ENCODE measurements at regions not wholly inside any gene's neighbourhood (a gene's known extent, or its start where the extent isn't known, plus 50 kb on each side); places are given as distances from the start of the nearest gene placed in this dataset.

DNA sequence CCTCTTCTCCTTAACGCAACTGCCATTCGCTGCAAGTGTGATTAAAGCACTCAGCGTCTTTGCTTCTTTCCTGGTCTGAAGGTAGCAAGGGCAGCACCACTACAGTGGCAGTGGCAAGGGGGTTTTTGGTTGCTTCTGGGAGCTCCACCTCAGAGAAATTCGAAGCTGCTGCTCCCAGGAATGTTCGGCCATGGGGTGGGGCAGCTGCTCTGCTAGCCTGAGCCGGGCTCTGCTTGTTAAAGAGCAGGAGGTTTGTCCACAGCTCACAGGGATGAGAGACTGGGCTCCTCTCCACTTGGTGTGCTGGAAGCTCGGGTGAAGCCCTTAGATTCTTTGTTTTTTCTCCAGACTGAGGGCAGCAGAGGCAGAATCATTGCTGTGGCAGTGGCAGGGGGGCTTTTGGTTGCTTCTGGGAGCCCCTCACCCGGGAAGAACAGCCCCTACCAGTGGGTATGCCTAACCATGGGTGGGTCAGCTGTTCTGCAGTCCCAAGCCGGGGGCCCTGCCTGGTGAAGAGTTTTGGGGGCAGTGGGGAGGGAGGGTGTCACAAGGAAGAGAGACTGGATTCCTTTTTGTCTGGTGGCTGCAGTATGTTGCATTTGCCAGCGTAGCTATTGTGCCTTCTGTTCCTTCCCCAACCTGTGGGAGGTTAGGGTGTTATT lies 340.2 kb downstream of the AEBP2 start:
- DNase-seq (ENCODE audit: low spot score in 2 of 2) (no peak), ATAC-seq (no peak)
- Mint-ChIP-seq H3K4me1 (no peaks in the 10 kb centered on the region), H3K36me3 (no peaks in the 10 kb centered on the region), H3K9me3 (no peaks in the 10 kb centered on the region), H3K27ac (no peak overlapping the region), H3K4me3 (no peak overlapping the region)

DNA sequence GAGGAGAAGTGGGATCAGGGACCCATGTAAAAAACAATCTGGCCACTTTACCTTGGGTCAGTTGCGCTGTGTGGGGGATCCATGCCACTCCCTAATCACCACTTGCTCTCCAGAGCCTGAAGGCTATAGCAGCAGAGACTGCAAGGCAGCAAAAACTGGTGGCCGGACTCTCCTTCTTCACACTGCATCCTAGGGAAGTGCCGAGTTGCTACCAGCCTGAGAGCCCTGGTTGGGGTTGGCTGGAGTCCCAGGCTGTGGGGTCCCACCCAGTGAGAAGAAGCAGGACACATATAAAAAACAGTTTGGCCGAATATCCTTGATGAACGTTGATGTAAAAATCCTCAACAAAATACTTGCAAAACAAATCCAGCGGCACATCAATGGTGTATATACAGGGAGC lies 341.2 kb downstream of the AEBP2 start:
- H3K9me3 Mint-ChIP-seq = no peaks in the 10 kb centered on the region
- ATAC-seq (peak; percentile 11), DNase-seq (ENCODE audit: low spot score in 2 of 2) (no peak)
- no peaks in the 10 kb centered on the region for H3K4me1 Mint-ChIP-seq
- no peaks in the 10 kb centered on the region for H3K36me3 Mint-ChIP-seq
- no peak overlapping the region for H3K27ac Mint-ChIP-seq
- H3K4me3 Mint-ChIP-seq = no peak overlapping the region

DNA sequence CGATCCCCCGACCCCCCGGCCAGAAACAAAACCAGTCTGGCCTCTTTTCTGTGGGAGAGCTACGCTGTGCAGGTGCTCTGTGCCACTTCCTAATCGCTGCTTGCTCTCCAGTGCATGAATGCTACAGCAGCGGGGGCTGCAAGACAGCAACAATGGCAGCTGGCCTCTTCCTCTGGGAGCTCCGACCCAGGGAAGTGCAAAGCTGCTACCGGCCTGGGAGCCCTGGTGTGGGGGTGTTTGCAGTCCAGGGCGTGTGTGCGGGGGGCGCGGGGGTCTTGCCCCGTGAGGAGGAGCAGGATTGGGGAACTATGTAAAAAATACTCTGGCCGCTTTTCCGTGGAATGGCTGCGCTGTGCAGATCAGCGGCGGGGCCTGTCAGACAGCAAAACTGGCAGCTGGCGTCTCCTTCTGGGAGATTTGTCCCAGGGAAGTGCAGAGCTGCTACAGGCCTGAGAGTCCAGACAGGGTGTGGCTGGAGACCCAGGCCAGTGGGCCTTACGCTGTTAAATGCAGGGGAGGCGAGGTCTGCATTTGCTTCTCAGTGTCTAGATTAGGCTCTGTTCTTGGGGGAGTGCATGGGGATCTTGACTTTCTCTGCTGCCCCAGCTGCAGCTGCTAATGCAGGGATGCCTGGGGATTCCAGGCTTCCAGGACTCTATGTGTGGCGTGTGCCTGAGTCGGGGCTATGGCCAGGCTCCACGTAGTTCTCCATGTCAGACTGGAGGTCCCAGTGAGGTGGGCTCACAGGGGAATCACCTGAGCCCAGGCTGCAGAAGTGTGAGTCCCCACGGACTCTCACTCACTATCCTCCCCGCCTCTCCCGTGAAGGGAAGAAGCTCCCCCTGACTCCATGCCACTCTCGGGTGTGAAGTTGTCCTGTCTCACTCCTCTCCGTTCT lies 344.5 kb downstream of the AEBP2 start:
- Mint-ChIP-seq H3K27ac (no peak overlapping the region), H3K36me3 (no peaks in the 10 kb centered on the region), H3K4me1 (no peaks in the 10 kb centered on the region), H3K9me3 (no peaks in the 10 kb centered on the region), H3K4me3 (no peak overlapping the region)
- DNase-seq (ENCODE audit: low spot score in 2 of 2) = no peak
- peak; percentile 28 for ATAC-seq

DNA sequence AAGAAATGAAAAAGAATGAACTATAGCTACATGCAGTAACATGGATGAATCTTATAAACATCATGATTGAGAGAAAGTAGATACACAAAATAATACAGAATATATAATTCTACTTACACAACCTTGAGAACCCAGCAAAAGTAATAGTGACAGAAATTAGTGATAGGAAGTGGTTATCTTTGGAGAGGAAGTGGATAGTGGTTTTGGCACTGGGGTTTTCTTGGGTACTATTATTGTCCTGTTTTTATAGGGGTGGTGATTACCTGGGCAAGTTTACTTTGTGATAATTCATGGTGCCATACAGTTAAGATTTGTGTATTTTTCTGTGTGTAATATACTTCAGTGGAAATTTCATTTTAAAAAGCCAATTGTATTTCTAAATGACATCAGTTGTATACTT lies 352.7 kb downstream of the AEBP2 start:
- no peak for DNase-seq (ENCODE audit: low spot score in 2 of 2)
- Mint-ChIP-seq H3K36me3 (no peaks in the 10 kb centered on the region), H3K9me3 (no peaks in the 10 kb centered on the region), H3K27ac (no peak overlapping the region), H3K4me3 (no peak overlapping the region), H3K4me1 (peaks cover 14% of the 10 kb centered on the region)
- ATAC-seq = peak; percentile 65

DNA sequence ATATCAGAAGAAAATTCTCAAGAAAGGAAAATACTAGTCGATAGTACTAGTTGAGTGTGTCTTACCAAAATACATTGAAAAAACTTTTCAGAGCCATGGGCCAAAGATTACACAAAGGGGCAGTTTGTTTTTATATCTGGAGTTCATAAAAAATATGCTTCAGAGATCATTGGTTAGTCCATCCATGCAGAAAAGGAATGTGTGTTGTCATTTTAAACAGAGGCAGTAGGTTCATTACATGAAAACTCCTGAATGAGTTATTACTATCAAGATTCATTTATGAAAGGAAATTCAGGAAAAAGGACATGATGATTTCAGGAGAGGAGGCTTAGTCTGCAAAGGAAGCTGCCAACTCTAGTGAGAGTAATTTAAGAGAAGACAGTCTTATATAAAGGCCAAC lies 354.8 kb downstream of the AEBP2 start:
- H3K4me3 Mint-ChIP-seq = no peak overlapping the region
- no peak overlapping the region for H3K27ac Mint-ChIP-seq

DNA sequence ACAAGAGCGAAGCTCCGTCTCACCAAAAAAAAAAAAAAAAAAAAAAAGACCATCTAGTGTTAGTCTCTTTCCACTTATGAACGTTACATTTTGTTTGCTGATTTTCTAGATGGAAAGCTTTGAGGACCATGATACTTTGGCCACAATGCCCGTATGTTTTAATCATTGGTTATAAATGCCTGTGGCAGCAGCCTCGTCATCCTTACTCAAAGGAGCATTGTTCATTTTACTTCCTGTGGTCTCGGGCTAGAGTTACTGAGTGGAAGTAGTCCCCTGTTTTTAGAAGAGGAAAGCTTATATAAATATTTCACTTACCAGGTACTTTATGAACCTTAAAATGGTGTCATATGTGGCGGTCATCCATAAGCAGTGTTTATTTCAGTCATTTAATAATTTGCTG lies 359.9 kb downstream of the AEBP2 start:
- Mint-ChIP-seq H3K27ac (peak overlapping the region; percentile 56), H3K4me1 (peaks cover 7% of the 10 kb centered on the region), H3K36me3 (no peaks in the 10 kb centered on the region), H3K4me3 (no peak overlapping the region), H3K9me3 (no peaks in the 10 kb centered on the region)
- ATAC-seq (peak; percentile 49), DNase-seq (ENCODE audit: low spot score in 2 of 2) (no peak)

More for the DNA sequence above, 354.8 kb downstream of the AEBP2 start:
- Mint-ChIP-seq H3K4me1 (peaks cover 14% of the 10 kb centered on the region), H3K9me3 (no peaks in the 10 kb centered on the region), H3K36me3 (no peaks in the 10 kb centered on the region)
- ATAC-seq = no peak
- DNase-seq (ENCODE audit: low spot score in 2 of 2) = no peak

DNA sequence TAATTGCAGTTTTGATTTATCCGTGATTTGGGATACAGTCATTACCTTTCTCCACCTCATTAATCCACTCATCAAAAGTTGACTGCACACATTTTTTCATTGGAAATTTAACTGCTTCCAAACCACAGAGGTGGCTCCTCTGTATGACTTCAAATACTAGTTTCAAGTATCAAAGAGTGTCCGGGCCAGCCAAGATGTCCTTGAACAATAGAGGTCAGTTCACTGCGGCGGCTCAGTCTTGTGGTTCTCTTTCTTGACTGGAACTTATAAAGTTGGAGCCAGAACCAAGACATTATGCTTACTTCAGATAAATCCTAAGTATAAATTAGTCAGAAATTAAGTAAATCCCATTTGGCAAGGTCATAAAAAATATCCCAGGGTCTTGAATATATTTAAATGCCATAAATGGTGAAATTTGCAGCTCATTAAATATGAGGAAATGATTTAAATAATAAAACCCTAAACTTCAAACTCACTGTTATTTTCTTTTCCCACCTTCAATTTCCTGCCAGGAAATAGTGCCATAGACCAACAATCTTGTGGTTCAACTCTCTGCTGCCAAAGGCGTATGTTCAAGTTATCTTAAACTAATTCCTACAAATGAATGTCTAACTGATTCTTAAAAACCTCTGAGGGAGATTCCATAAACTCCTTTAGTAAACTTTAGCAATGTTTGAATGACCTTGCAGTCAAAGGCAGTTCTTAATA lies 360.8 kb downstream of the AEBP2 start:
- ATAC-seq (no peak), DNase-seq (ENCODE audit: low spot score in 2 of 2) (no peak)
- H3K4me1 Mint-ChIP-seq = peaks cover 7% of the 10 kb centered on the region
- H3K27ac Mint-ChIP-seq = peak overlapping the region; percentile 56
- no peaks in the 10 kb centered on the region for H3K36me3 Mint-ChIP-seq
- H3K4me3 Mint-ChIP-seq = no peak overlapping the region
- no peaks in the 10 kb centered on the region for H3K9me3 Mint-ChIP-seq

DNA sequence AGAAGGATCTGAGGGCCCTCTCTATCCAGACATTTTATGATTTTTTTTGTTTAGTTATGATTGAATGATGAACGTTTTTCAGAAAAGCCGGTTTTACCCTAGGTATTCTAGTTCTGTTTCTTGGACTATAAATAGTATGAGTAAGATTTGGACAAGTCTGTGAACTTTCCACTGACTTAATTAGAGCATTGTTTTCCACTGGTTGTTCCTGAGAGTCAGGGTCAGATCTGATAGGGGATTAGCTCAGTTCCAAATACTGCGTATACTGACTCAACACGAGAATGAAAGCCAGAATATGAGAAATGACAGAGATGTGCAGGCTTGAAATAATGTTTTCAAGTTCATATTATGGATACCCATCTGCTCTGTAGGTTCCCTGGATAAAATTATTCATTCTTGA lies 361.6 kb downstream of the AEBP2 start:
- DNase-seq (ENCODE audit: low spot score in 2 of 2) = no peak
- H3K4me3 Mint-ChIP-seq = no peak overlapping the region
- peak overlapping the region; percentile 56 for H3K27ac Mint-ChIP-seq
- no peaks in the 10 kb centered on the region for H3K9me3 Mint-ChIP-seq
- peak; percentile 96 for ATAC-seq
- H3K36me3 Mint-ChIP-seq = no peaks in the 10 kb centered on the region
- H3K4me1 Mint-ChIP-seq = peaks cover 7% of the 10 kb centered on the region

DNA sequence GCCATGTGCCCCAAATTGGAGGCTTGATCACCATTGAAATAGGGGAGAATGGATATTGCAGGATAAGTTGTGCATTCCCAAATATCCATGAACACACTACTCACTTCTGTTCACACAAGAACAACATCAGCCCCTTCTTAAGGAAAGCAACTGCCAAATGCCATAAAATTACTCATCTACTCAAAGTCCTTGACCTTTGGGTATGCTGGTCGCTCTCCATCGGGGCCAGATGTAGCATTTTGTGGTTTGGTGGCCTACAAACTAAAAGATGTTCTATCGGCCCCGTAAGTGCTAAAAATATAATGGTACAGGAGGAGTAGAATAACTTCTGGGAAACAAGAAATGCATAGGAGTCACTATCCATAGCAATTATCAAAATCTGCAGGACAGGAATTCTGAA lies 362.6 kb downstream of the AEBP2 start:
- Mint-ChIP-seq H3K4me1 (peaks cover 7% of the 10 kb centered on the region), H3K36me3 (no peaks in the 10 kb centered on the region), H3K4me3 (no peak overlapping the region), H3K9me3 (no peaks in the 10 kb centered on the region), H3K27ac (no peak overlapping the region)
- ATAC-seq = no peak
- no peak for DNase-seq (ENCODE audit: low spot score in 2 of 2)

DNA sequence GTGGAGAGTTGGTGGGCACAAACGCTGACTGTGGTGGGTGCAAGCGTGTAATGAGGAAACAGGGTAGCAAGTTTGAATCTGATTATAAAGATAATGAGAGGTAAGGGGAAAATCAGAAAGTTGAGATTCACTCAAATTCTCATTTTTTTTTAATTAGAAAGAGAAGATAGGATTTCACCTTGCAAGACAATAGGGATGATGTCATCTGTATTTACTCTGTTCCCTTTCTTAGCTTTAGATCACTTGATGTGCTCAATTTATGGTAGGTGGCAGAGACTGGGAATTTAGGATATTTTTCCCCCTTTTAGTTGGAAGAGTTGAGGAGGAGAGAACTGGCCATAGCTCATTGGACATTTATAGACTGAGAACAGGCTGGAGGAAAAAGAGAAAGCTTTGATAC lies 363.6 kb downstream of the AEBP2 start:
- Mint-ChIP-seq H3K9me3 (no peaks in the 10 kb centered on the region), H3K4me3 (no peak overlapping the region), H3K27ac (no peak overlapping the region), H3K4me1 (peaks cover 7% of the 10 kb centered on the region), H3K36me3 (no peaks in the 10 kb centered on the region)
- no peak for DNase-seq (ENCODE audit: low spot score in 2 of 2)
- ATAC-seq = no peak

DNA sequence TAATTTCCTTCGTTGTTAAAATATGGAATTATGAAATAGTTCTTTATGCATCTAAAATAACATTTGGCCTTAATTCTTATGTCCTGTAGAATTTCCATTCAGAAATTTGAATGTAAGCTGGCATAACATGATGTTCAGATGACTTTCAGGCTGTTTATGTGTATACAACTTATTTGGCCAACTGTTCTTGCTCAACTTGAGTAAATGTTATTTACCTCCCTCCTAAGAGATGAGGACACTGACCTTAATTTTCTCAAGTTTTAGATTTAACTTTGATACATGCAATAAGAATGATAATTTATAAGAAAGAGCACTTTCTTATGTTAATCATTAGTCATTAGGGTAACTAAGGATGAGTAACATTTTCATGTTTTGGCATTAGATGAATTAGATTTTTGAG lies 365.4 kb downstream of the AEBP2 start:
- no peak for ATAC-seq
- H3K36me3 Mint-ChIP-seq = no peaks in the 10 kb centered on the region
- H3K4me1 Mint-ChIP-seq = peaks cover 5% of the 10 kb centered on the region
- no peak overlapping the region for H3K27ac Mint-ChIP-seq
- no peak overlapping the region for H3K4me3 Mint-ChIP-seq
- H3K9me3 Mint-ChIP-seq = no peaks in the 10 kb centered on the region
- DNase-seq (ENCODE audit: low spot score in 2 of 2) = no peak

DNA sequence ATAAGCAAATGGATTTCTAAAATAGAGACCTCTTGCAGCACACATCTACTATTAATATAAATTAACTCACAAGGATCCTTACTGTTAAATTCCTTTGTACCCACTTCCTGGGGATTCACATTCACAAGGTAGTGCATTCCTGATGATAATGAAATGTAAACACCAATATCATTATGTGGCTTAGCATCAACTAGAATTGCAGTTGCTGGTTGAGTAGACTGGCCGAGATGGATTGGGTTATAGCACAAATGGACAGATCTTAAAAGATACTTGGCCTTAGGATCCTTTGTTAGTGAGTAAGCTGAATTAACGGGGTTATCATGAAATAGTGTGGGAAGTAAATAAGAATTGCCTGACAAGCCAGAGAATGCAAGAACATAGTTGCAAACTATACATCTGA lies 369.1 kb downstream of the AEBP2 start:
- H3K36me3 Mint-ChIP-seq = no peaks in the 10 kb centered on the region
- H3K4me3 Mint-ChIP-seq = no peak overlapping the region
- no peaks in the 10 kb centered on the region for H3K9me3 Mint-ChIP-seq
- H3K4me1 Mint-ChIP-seq = no peaks in the 10 kb centered on the region
- no peak overlapping the region for H3K27ac Mint-ChIP-seq
- ATAC-seq (no peak), DNase-seq (ENCODE audit: low spot score in 2 of 2) (no peak)

DNA sequence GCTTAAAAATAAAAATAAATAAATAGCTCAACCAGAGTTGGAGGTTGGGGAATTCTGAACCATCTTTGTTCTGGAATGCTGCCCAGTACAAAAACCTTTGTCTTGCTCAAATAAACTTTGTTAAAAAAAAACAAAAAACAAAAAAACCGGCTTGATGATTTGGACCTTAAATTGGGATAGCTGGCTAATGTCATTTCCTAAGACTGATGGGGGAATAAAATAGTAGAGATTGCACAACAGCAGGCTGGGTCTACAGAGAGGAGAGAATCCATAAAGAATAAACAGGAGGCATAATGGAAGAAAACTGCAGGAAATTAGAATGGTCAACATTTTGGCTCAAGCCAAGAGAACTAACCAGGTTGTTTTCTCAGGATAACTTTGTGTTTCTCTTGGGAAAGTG lies 370.9 kb downstream of the AEBP2 start:
- no peak overlapping the region for H3K27ac Mint-ChIP-seq

DNA sequence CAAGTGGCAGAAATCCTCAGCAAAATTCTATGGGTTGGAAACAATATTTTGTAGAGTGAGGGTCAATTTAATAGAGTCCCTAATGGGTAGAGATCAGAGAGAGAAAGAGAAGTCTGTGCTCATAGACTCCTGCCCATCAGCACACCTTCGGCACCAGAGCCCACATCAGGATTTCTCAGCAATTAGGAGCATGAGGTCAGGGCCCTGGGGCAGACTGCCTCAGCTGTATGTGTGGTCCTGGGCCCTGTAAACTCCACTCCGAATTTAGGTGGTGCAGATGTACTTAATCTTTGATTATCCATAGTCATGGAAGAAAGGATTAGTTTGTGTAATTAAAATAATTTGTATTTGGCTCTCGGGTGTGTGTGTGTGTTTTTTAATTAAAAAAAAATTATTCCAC lies 372.6 kb downstream of the AEBP2 start:
- Mint-ChIP-seq H3K4me1 (no peaks in the 10 kb centered on the region), H3K27ac (no peak overlapping the region), H3K36me3 (no peaks in the 10 kb centered on the region), H3K4me3 (no peak overlapping the region), H3K9me3 (peaks cover 2% of the 10 kb centered on the region)
- ATAC-seq (no peak), DNase-seq (ENCODE audit: low spot score in 2 of 2) (no peak)

More for the DNA sequence above, 370.9 kb downstream of the AEBP2 start:
- no peaks in the 10 kb centered on the region for H3K4me1 Mint-ChIP-seq
- H3K9me3 Mint-ChIP-seq = no peaks in the 10 kb centered on the region
- ATAC-seq = no peak
- H3K4me3 Mint-ChIP-seq = no peak overlapping the region
- DNase-seq (ENCODE audit: low spot score in 2 of 2) = no peak
- H3K36me3 Mint-ChIP-seq = no peaks in the 10 kb centered on the region

DNA sequence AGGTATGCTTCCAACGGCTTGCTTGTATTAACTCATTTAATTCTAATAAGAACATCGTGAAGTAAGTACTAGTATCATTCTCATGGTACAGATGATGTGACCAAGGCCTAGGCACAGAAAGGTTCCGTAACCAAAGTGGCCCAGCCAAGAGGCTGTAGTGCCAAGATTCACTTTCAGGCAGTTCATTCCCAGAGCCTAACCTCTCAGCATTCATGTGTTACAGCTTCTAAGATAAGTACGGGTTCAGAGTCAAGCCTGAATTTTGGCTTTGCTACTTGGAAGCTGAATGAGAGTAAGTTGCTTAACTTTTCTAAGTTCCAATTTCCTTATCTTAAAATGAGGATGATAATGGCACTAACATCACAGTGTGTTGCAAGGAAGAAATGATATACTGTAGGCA lies 379.9 kb downstream of the AEBP2 start:
- H3K27ac Mint-ChIP-seq = no peak overlapping the region
- ATAC-seq = no peak
- no peak overlapping the region for H3K4me3 Mint-ChIP-seq
- no peaks in the 10 kb centered on the region for H3K4me1 Mint-ChIP-seq
- H3K36me3 Mint-ChIP-seq = no peaks in the 10 kb centered on the region
- H3K9me3 Mint-ChIP-seq = peaks cover 7% of the 10 kb centered on the region
- DNase-seq (ENCODE audit: low spot score in 2 of 2) = no peak

DNA sequence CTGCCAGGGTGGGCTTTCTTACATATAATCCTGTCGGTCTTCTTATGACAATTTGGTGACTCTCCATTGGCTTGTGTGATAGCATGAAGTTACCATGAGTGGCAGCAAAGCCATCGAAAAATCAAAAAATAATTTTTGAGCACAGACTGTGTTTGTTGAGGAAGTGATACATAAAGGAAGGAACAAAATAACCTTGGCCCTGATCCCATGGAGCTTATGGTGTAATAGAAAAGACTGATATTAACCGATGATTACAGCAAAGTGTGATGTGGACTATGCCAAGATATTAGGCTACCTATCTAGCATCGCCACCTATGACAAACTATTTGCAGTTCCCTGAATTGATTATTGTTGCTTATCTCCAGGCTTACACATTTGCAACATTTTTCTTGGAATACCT lies 383.2 kb downstream of the AEBP2 start:
- H3K27ac Mint-ChIP-seq = no peak overlapping the region
- no peak overlapping the region for H3K4me3 Mint-ChIP-seq
- H3K9me3 Mint-ChIP-seq = peaks cover 5% of the 10 kb centered on the region
- no peaks in the 10 kb centered on the region for H3K36me3 Mint-ChIP-seq
- DNase-seq (ENCODE audit: low spot score in 2 of 2) (no peak), ATAC-seq (no peak)
- no peaks in the 10 kb centered on the region for H3K4me1 Mint-ChIP-seq
